Tongue (tissue), 1 donor: ENCODE measurements at regions not wholly inside any gene's neighbourhood (a gene's known extent, or its start where the extent isn't known, plus 50 kb on each side); places are given as distances from the start of the nearest gene placed in this dataset.
"Not testable (repeated sequence)": the region's sequence is repeated elsewhere in the genome, so short reads cannot be mapped to it uniquely, and the experiment has no call there.

ENCODE experiments used
- DNase-seq: peaks from one replicate; pipeline ENCODE4 v3.0.0-alpha.2; 2015

DNA sequence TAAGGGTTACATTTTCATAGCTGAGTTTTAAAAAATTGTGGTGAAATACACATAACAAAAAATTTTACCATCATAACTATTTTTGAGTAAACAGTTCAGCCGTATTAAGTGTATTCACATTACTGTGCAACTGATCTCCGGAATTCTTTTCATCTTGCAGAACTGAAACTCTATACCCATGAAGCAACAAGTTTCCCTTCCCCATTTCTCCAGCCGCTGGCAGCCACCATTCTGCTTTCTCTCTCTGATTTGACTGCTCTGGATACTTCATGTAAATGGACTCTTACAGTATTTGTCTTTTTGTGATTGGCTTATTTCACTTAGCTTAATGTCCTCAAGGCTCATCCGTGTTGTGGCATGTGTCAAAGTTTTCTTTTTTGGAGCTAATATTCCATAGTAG is 341.6 kb downstream of the QKI start:
- DNase-seq = peak; percentile 66

DNA sequence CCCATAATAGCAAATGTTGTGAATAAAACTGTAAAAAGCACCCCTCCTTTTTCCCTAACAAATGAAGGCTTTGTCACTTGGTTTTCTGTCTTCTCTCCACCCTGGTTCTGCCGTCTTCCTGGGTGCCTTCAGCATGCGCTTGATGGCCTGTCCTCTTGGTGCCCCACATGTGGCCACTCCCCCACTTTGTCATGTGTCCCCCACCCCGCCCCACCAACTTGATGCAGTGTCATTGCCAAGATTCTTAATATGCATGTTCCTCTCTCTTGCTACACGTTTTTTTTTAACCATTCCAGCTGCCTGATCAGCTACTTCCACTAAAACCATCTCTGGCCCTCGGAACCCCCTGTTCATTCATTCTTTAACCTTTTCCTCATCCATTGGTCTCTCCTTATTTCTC is 340.3 kb downstream of the QKI start:
- peak; percentile 37 for DNase-seq

DNA sequence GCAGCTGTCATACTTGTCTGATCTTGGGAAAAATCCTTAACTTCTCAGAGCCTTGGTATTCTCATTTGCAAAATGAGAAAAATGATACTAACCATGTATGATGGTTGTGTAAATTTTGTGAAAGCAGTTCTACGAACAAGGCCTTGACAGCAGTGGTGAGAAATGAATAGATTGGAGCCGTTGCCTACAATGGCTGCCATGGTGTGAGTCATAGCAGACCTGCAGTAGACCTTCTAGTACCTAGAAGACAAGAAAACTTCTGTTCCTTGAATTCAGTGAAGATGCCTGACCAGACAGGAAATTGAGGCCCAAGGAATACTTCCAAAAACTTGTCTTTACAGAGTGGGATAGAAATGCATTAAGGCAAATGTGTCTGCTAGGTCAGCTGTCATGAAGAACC is 338.9 kb downstream of the QKI start:
- no peak for DNase-seq

DNA sequence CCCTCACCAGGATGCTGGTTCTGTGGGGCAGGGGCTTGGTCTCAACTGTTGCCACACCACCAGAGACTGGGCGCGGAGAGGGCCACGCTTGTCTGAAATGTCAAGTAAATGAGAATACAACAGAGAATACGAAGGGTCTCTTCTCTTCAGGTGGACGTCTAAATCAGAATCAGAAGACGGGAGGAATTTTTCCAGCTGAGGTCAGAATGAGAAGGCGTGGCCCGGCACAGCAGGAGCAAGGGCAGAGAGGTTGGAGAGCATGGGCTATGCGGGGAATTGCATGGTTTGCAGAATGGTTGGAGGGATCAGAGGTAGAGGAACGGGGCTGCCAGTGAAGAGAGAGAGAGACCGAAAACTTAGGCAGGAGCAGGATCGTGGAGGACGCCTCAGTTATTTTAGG is 337.9 kb downstream of the QKI start:
- DNase-seq = no peak

DNA sequence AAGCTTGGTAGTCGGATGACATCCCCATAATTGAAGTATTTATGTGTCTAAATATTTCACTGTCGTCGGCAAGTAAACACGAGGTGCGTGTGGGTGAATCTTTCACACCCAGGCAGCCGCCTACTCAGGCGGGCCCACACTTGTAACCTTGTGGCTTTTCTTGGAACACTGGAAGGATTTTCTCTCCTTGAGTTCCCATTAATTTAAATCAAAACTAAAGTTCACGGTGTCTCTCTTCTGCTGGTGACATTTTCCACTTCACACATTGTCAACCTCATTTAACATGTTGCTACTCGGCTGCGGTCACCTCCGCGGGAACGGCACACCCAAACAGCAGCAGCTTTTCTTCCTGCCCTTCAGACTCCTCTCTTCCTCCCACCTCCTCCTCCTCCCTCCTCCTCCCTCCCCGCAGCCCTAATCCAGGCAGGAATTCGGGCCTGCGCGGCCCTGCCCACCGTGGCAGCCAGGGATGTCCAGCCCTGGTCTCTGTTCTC is 336.6 kb downstream of the QKI start:
- DNase-seq = peak; percentile 46

DNA sequence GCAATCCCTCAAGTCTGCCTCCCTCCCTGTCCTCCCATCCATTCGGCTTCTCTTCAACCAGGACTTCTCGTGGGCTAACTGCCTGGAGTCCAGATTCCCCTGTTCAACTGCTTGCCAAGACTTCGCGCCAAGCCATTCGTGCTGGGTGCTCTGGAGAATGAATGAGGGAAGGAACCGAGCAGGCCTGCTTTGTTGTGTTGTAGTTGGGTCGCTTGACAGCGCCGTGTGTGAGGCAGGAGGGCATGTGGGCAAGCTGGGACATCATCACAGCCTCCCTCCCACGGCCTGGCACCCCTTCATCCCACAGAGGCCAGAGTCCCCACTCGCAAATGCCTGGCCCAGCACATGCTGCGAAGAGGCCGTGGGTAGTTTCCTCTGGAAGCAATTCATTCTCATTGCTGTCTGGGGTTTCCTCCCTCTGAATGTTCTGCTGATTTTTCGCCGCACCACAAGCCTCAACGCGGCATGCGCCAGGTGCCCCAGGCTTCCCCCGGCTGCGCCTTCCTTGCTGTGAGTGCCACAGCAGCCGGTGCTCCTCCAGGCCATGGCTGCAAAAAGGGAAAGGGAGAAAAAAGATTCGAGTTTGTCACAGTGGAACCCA is 336.0 kb downstream of the QKI start:
- peak; percentile 45 for DNase-seq

DNA sequence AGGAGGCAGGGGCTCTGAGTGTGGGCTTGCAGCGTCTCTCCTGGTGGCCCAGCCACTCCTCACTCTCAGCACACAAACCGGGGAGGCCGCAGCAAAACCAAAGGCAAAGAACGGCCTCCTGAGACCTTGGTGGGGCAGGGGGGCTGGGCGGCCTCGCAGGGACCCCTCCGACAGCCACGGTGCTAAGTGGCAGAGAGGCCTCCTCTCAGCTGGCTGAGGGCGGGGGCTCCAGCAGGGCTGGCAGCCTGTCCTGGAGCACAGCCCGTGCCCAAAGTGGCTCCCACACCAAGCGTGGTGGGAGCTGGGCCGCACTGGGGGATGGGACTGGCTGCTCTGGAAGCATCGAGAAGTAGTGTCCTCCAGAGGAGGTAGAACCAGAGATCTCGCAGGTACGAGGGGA is 334.4 kb downstream of the QKI start:
- peak; percentile 63 for DNase-seq

DNA sequence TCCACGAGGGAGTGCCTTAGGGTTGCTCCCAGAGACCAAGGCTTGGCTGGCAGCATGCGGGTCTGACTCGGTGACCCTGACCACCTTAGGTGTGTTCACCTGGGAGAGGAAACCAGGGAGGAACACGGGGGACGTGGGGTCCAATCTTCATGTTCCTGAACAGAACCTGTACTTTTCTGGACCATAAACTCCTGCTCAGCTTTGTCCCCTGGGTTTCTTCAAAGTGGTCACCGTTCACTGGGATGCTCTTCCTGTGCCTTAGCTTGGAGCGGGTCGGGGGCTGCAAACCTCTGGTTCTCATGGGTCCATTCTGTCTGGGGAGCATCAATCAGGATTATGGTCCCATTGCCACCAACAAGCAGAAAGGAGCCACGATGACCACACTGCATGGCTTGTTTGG is 333.5 kb downstream of the QKI start:
- no peak for DNase-seq

DNA sequence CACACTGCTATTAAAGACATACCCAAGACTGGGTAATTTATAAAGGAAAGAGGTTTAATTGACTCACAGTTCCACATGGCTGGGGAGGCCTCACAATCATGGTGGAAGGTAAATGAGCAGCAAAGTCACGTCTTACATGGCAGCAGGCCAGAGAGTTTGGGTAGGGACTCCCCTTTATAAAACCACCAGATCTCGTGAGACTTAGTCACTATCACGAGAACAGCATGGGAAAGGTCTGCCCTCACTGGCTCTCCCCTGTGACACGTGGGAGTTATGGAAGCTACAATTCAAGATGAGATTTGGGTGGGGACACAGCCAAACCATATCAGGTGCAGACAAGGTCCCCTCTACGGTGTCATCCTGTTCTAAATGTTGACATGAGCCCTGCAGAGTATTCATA is 332.5 kb downstream of the QKI start:
- DNase-seq = not testable (repeated sequence)

DNA sequence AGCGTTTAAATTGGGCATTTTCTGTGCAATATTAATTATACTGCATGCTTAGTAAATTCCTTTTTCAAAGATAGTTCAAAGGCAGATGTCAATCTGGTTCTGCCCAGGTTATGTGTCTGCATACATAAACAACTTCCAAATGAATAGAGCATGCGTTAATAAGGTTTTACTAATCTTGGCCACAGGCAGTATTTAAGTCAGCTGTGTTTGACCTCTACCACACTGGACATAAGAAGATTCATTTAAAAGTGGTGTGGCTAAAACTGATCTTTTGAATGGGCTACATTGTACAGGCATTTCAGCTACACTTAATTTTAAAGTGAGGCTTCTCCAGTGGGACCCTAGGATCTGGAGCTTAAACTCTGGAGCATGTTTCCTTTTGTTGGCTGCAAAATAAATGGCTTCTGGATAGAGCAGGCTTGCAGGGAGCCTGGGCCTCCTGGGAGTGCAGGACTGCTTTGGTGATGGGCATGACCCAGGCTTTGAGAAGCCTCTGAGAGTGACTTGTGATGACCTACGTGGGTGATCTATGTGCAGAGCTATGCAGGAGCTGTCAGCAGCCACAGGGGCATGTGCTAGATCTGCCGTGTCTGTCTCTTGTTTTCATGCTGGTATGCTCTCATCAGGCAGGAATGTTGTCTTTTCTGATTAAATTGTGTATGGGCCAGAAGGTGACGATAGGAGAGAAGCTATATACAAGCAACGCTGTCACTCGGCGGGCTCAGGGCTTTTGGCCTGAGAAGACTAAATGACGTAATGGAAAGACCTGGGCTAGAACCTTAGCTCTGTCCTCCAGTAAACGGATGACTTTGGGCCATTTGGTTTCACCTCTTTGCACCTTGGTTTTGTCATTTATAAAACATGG is 331.2 kb downstream of the QKI start:
- peak; percentile 80 for DNase-seq

DNA sequence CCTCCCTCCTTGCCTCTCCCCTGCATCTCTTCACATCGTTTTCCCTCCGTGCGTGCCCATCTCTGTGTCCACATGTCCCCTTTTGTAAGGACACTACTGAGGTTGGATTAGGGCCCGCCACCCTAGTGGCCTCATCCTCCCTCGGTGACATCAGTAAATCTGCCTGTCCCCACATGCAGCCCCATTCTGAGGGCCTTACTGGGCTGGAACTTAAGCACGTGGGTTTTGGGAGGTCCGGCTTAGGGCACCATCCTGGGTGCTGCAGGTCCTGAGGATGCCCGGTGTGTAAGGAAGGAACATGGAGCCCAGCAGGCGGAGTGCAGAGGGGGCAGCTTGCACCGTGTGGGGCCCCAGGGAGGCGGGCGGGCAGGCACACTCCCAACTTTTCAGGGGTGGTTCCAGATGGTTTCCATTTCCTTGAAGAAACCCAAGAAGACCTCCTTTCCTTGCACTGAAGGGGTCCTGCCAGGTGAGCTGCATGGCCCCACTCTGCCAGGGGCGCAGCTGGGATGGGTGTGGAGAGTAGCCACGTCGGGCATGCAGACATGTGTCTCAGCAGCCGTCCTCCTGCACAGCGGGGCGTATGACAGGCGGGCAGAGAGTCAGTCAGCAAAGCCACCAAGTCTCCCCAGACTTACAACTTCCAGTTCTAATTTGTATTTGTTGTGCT is 329.9 kb downstream of the QKI start:
- peak; percentile 18 for DNase-seq

DNA sequence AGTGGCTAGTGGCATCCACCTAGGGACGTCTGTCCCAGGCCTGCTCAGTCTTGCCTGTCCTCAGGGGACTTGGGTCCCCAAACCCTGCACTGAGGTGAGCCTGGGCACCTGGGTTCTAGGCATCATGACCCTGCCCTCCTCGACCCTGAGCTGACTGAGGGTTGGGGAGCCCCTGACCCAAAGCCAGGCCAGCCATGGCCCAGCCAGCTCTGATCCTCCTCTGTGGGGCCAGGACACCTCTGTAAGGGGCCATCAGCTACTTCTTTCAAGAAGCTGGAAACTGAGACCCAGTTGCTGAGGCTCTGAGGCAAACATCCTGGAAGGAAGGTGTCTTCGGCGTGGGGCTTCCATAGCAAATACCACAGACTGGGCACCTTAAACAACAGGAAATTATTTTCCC is 329.3 kb downstream of the QKI start:
- no peak for DNase-seq

DNA sequence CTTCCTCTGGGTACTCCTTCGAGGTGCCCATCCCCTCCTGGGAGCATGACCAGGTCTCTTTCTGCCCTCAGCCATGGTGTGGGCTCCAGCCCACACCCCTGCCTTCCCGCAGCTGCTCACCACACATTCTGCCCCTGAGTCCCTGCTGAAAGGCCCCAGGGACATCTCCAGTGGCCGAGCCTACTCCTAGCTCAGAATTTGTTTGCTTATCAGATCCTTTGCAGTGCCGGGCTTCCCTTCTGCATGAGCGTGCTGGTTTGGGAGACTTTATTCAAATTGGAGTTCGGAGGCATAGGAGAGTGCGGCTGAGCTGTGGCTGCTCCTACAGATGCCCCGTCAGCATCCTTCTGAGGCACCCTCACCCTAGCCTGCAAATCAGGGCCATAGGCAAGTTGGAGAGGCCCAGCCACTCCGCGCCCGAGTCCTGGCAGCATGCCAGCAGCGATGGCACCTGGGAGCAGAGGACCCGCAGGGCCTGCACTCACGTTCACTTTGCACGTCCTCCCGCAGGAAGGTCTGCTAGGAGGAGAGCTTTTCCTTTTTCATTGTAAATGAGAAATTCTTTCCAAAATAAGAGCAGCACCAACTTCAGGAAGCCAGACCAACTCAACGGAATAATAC is 327.3 kb downstream of the QKI start:
- no peak for DNase-seq

DNA sequence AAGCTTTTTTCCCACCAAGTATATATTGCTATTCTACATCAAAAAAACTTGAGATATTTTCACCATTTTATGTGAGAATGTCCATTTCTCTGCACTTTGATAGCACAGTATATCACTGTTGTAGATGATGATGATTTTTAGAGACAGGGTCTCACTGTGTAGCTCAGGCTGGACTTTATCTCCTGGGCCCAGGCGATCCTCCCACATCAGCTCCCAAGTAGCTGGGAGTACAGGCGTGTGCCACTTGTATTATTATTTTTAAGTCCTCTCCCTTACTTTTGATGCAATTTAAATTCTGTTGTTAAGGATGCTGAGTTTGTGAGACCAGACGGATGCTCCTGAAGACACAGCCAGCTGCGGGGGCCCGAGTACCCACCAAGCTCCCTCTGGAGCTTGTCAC is 326.8 kb downstream of the QKI start:
- no peak for DNase-seq

DNA sequence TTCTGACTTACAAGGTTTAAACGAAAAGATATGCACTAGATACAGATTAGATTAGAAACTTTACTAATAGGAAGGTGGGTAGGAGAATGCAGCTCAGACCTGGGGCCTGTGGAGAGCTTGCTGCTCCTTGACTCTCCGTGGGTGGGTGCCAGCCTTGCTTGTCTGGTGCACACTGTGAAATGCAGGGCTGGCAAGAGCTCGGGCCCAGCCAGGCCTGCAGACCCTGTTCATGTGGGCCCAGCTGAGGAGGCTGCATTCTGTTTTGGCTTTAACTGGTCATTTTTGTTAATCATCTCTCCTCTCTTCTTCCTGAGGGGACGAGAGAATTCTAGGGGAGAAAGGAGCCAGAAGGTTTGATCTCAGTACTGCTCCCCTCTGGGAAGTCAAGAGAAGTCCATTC is 325.4 kb downstream of the QKI start:
- no peak for DNase-seq

DNA sequence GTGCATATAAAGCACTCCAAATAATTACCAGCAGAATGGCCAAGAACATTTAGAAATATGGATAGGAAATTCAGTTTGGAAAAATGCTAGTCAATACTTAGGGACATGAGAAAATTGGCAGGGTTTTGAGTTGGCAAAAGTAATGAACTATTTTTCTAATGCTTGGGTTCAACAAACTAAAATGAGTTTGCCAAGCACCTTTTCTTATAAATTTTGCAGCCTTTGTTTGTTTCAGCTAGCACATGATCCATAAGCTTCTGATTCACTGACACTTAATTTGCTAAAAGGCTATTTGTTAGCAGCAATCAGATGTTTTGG is 324.8 kb downstream of the QKI start:
- DNase-seq = no peak

DNA sequence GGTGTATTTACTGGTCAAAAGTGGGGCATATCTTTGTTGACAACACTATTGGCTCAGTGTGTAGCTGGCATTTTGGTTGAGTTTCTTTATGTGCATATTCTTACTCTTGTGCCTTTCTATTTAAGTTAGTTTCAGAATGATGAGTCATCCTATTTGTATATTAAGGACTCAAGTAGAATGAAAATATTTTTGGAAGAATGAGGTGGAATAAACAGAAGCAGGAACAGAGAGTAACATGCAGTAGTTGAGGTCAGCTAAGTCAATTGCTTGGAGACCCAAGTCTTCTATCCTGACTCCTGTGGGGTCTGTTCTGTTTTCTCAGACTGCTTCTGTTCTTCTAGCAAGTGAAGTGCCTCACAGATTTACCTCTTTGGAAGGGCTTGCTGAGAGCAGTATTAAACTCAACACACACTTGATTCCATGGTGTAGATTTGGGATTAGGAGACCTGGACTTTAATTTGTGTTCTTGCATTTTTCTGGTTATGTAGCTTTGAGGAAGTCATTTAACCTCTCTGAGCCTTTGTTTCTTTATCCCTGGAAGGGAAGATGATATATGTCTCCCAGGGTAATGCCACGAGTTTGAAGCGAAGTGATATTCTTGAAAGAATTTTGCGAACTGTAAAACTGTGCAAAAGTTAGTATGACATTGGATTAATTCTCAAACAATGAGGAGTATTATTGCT is 324.3 kb downstream of the QKI start:
- DNase-seq = no peak

DNA sequence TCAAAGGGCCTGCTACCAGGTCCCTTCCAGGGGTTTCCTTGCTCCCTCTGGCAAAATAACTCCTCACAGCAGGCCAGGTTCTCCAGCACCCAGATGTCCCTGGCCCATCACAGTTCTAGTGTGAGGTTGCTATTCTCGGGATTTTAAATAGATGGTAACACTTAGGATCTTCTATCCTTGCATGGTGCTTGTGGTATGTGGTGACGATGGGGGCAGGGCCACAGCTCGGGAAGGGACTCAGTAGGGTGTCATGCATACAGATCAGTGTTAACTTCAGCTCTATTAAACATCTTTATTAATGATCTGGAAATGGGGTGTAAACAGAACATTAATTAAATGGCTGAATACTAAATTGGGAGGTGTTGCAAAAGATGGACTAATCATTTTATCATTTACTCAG is 323.8 kb downstream of the QKI start:
- DNase-seq = no peak

DNA sequence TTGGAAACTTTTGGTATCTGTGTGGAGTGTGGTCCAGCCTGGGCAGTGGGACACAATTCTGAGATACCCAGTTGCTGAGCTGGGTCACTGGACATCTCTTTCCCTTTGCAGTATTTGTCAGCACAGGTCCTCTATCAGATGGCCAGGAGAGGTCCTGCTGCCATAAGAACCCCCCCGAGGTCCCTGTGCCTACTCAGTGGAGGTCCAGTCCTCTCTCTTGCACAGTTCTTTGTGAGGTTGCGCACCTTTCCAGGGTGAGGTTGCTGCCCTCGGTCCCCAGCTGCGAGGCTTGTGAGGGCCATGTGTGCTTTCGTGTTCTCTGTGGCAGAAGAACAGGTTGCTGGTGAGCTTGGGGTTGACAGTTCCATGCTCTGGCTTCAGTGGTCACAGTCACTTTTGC is 320.6 kb downstream of the QKI start:
- DNase-seq = no peak

DNA sequence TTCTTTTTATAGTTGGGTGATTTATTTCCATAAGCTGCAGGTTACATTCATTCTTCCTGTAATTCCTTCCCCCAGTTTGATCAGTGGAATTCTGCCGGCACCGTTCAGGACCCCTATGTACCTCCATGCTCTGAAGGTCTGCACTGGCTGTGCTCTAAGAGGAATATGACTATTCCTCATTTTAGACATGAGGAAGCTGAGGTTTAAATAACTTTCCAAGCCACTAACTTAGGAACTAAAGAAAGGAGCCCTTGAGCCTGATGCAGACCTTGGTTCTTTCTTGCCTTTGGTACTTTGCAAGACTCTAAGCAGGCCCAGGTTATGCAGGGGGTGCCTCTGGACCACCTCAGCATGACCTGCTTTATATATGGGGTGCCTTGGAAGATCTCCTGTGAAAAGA is 318.5 kb downstream of the QKI start:
- DNase-seq = no peak

DNA sequence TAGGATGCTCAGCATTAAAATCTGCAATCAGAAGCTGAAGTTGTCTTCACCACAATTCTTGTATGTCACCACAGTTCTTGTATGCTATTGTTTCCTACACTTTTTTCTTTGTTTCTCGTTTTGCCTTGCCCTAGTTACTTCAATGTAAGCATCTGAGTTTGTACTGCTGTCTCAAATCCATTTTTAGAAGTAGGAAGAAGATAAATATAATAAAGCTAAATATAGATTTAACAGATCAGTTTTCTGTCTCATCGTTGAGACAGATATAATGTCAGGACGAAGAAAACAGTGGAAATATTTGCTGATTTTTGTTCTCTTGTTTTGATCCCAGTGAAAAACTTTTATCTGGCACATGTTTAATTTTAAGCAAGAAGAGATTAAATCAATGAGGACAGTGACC is 318.0 kb downstream of the QKI start:
- DNase-seq = no peak

DNA sequence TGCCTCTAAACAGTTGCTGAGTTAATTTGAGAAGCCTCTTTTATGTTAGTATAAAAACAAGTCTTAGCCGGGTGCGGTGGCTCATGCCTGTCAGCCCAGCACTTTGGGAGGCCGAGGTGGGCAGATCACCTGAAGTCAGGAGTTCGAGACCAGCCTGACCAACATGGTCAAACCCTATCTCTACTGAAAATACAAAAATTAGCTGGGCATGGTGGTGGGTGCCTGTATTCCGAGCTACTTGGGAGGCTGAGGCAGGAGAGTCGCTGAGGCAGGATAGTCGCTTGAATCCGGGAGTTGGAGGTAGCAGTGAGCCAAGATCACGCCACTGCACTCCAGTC is 317.5 kb downstream of the QKI start:
- DNase-seq = not testable (repeated sequence)
